GM12875 (cell line): ENCODE measurements at regions not wholly inside any gene's neighbourhood (a gene's known extent, or its start where the extent isn't known, plus 50 kb on each side); places are given as distances from the start of the nearest gene placed in this dataset.
"Not testable (repeated sequence)": the region's sequence is repeated elsewhere in the genome, so short reads cannot be mapped to it uniquely, and the experiment has no call there.

Experiments
- H3K4me3 ChIP-seq: one replicate; pipeline ENCODE4 v1.5.1; 2011; ENCODE audit warnings: low read depth, low read length, control low read depth
- CTCF ChIP-seq: IDR thresholded peaks from 2 replicates; pipeline ENCODE4 v1.5.1; 2011; ENCODE audit warnings: low read depth, mild to moderate bottlenecking, control low read depth, inconsistent platforms, low read length, moderate library complexity, borderline replicate concordance; ENCODE audit not compliant: insufficient read depth

GRCh38 chr7:124191030-124191429 is 158.2 kb upstream of the TMEM229A start:
- TF ChIP-seq CTCF = no peak
- H3K4me3 ChIP-seq = no peak overlapping the region

- H3K4me3 ChIP-seq = no peak overlapping the region
- no peak for TF ChIP-seq CTCF
These were observed 155.7 kb upstream of the TMEM229A start for GRCh38 chr7:124188576-124188975.

GRCh38 chr7:124187962-124188361 is 155.1 kb upstream of the TMEM229A start:
- no peak for TF ChIP-seq CTCF
- H3K4me3 ChIP-seq = no peak overlapping the region

GRCh38 chr7:124183649-124184048 is 150.8 kb upstream of the TMEM229A start:
- no peak for TF ChIP-seq CTCF
- no peak overlapping the region for H3K4me3 ChIP-seq

GRCh38 chr7:124179641-124180040 is 146.8 kb upstream of the TMEM229A start:
- TF ChIP-seq CTCF = no peak

GRCh38 chr7:124177891-124178290 is 145.0 kb upstream of the TMEM229A start:
- TF ChIP-seq CTCF = no peak
- H3K4me3 ChIP-seq = no peak overlapping the region

More at GRCh38 chr7:124179641-124180040, 146.8 kb upstream of the TMEM229A start:
- no peak overlapping the region for H3K4me3 ChIP-seq

- not testable (repeated sequence) for H3K4me3 ChIP-seq
These were observed 138.9 kb upstream of the TMEM229A start for GRCh38 chr7:124171812-124172211.

- peak; percentile 23; the same call in 1 of the 2 replicates for TF ChIP-seq CTCF
- H3K4me3 ChIP-seq = no peak overlapping the region
These were observed 138.2 kb upstream of the TMEM229A start for GRCh38 chr7:124171068-124171467.
